HEK293 (cell line): ENCODE measurements at regions not wholly inside any gene's neighbourhood (a gene's known extent, or its start where the extent isn't known, plus 50 kb on each side); places are given as distances from the start of the nearest gene placed in this dataset.

ENCODE experiments used
- GFI1B ChIP-seq: fragments of 450-650 bp; formaldehyde crosslinking; IDR thresholded peaks from 2 replicates; pipeline ENCODE4 v1.5.1; 2016; ENCODE audit warnings: missing biosample characterization, missing genetic modification characterization
- GLI4 ChIP-seq: fragments of 450-650 bp; formaldehyde crosslinking; IDR thresholded peaks from 2 replicates; pipeline ENCODE4 v1.5.1; 2016; ENCODE audit warnings: missing biosample characterization, missing genetic modification characterization
- PATZ1 ChIP-seq: fragments of 450-650 bp; formaldehyde crosslinking; IDR thresholded peaks from 2 replicates; pipeline ENCODE4 v1.5.1; 2016; ENCODE audit warnings: missing biosample characterization, missing genetic modification characterization
- REST ChIP-seq: fragments of 450-650 bp; formaldehyde crosslinking; IDR thresholded peaks from 2 replicates; pipeline ENCODE4 v1.5.1; 2016; ENCODE audit warnings: missing biosample characterization, missing genetic modification characterization
- ZNF146 ChIP-seq: fragments of 450-650 bp; formaldehyde crosslinking; IDR thresholded peaks from 2 replicates; pipeline ENCODE4 v1.5.1; 2016; ENCODE audit warnings: missing biosample characterization, missing genetic modification characterization
- ZNF18 ChIP-seq: fragments of 450-650 bp; formaldehyde crosslinking; IDR thresholded peaks from 2 replicates; pipeline ENCODE4 v1.5.1; 2016; ENCODE audit warnings: missing biosample characterization, missing genetic modification characterization
- ZNF24 ChIP-seq: fragments of 450-650 bp; formaldehyde crosslinking; IDR thresholded peaks from 2 replicates; pipeline ENCODE4 v1.5.1; 2016; ENCODE audit warnings: missing biosample characterization, missing genetic modification characterization
- ZNF426 ChIP-seq: fragments of 450-650 bp; formaldehyde crosslinking; IDR thresholded peaks from 2 replicates; pipeline ENCODE4 v1.5.1; 2017; ENCODE audit warnings: missing biosample characterization, missing genetic modification characterization, mild to moderate bottlenecking, inconsistent platforms, moderate library complexity
- ZNF514 ChIP-seq: fragments of 450-650 bp; formaldehyde crosslinking; IDR thresholded peaks from 2 replicates; pipeline ENCODE4 v1.5.1; 2016; ENCODE audit warnings: missing biosample characterization, missing genetic modification characterization
- ZNF660 ChIP-seq: fragments of 450-650 bp; IDR thresholded peaks from 2 replicates; pipeline ENCODE4 v1.5.1; 2018; ENCODE audit warnings: missing biosample characterization, mild to moderate bottlenecking, missing genetic modification characterization
- ZNF785 ChIP-seq: fragments of 450-650 bp; formaldehyde crosslinking; IDR thresholded peaks from 2 replicates; pipeline ENCODE4 v1.5.1; 2016; ENCODE audit warnings: missing biosample characterization, missing genetic modification characterization
- ZXDB ChIP-seq: fragments of 450-650 bp; formaldehyde crosslinking; IDR thresholded peaks from 2 replicates; pipeline ENCODE4 v1.5.1; 2016; ENCODE audit warnings: missing biosample characterization, missing genetic modification characterization
- TF ChIP-seq, protein P1 (sequence below): fragments of 450-650 bp; formaldehyde crosslinking; IDR thresholded peaks from 2 replicates; pipeline ENCODE4 v1.5.1; 2016; ENCODE audit warnings: missing biosample characterization, missing genetic modification characterization

- TF ChIP-seq, protein P1, sequence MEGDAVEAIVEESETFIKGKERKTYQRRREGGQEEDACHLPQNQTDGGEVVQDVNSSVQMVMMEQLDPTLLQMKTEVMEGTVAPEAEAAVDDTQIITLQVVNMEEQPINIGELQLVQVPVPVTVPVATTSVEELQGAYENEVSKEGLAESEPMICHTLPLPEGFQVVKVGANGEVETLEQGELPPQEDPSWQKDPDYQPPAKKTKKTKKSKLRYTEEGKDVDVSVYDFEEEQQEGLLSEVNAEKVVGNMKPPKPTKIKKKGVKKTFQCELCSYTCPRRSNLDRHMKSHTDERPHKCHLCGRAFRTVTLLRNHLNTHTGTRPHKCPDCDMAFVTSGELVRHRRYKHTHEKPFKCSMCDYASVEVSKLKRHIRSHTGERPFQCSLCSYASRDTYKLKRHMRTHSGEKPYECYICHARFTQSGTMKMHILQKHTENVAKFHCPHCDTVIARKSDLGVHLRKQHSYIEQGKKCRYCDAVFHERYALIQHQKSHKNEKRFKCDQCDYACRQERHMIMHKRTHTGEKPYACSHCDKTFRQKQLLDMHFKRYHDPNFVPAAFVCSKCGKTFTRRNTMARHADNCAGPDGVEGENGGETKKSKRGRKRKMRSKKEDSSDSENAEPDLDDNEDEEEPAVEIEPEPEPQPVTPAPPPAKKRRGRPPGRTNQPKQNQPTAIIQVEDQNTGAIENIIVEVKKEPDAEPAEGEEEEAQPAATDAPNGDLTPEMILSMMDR: no peak
- no peak for TF ChIP-seq ZNF146
- no peak for TF ChIP-seq ZNF785 (tag by site-specific recombination)
- TF ChIP-seq PATZ1 (tag by site-specific recombination): no peak
- TF ChIP-seq ZNF24 (tag by site-specific recombination): no peak
- TF ChIP-seq ZNF660: no peak
- no peak for TF ChIP-seq REST
- TF ChIP-seq ZNF426 (tag by site-specific recombination): no peak
- TF ChIP-seq ZNF514 (tag by site-specific recombination): no peak
- TF ChIP-seq ZNF18 (tag by site-specific recombination): no peak
- TF ChIP-seq GFI1B (tag by site-specific recombination): no peak
- no peak for TF ChIP-seq ZXDB (tag by site-specific recombination)
- TF ChIP-seq GLI4 (tag by site-specific recombination): no peak
Observed at GRCh38 chr6:100100776-100101175, 106.8 kb upstream of the MCHR2 start.
